Gastrocnemius medialis (tissue), 4 donors: ENCODE measurements at regions not wholly inside any gene's neighbourhood (a gene's known extent, or its start where the extent isn't known, plus 50 kb on each side); places are given as distances from the start of the nearest gene placed in this dataset.
"Not testable (repeated sequence)": the region's sequence is repeated elsewhere in the genome, so short reads cannot be mapped to it uniquely, and the experiment has no call there.

ENCODE experiments used
- CTCF ChIP-seq, 5 experiments: fragments of 450-650 bp in 3 of 5; fragments of 200-600 bp in 2 of 5; sonication (generic) in 2 of 5; IDR thresholded peaks in 4 of 5; conservative IDR thresholded peaks in 1 of 5; 1 replicate in 4 of 5; 2 replicates in 1 of 5; pipeline ENCODE4 v1.5.1; 2016 to 2019; ENCODE audit warnings: antibody characterized with exemption in 5 of 5, mild to moderate bottlenecking in 3 of 5, moderate library complexity in 3 of 5
- POLR2A ChIP-seq, 2 donors: fragments of 450-650 bp; IDR thresholded peaks; one replicate each; pipeline ENCODE4 v1.6.1; 2017; ENCODE audit warnings: antibody characterized with exemption in 2 of 2, mild to moderate bottlenecking in 2 of 2, moderate library complexity in 2 of 2

GRCh38 chr7:142575351-142575750, 173.9 kb upstream of the PRSS1 start:
- TF ChIP-seq CTCF (IDR thresholded peaks at IDR 0.05 in 4 of 5, conservative IDR thresholded peaks at IDR 0.05 in 1 of 5); POLR2A (IDR thresholded peaks at IDR 0.05): not testable (repeated sequence)
